ENCODE measurements at regions not wholly inside any gene's neighbourhood (a gene's known extent, or its start where the extent isn't known, plus 50 kb on each side); places are given as distances from the start of the nearest gene placed in this dataset.
A peak's percentile ranks its signal among the peaks of the same experiment; 100 is the strongest.

GRCh38 chr12:115371711-115372110, 687.7 kb upstream of the TBX3 start:
- FAIRE-seq (no peak), DNase-seq (ENCODE audit: low read depth in 1 of 2, low spot score in 2 of 2) (no peak)
- Histone ChIP-seq H3K27ac (ENCODE audit: low read depth, low read length) (no peak overlapping the region), H3K79me1 (ENCODE audit: low read depth, low read length) (no peaks in the 10 kb centered on the region), H3K14ac (ENCODE audit: insufficient read length) (no peak overlapping the region), H4K5ac (ENCODE audit: insufficient read length, low read depth, low read length) (no peak overlapping the region), H2BK15ac (ENCODE audit: low read length) (no peak overlapping the region), H3K4ac (replicated peaks; ENCODE audit: insufficient read length, low read depth, low read length) (no peak overlapping the region), H3K36me3 (ENCODE audit: control insufficient read depth in 2 of 4, insufficient read depth in 4 of 4, low read length in 3 of 4) (no peaks in the 10 kb centered on the region), H2BK120ac (replicated peaks; ENCODE audit: low read depth, low read length) (no peak overlapping the region), H3K4me3 (ENCODE audit: extremely low read depth in 1 of 4, insufficient read depth in 2 of 4, low read depth in 3 of 4, low read length in 4 of 4) (no peak overlapping the region), H3K23me2 (ENCODE audit: low read depth, low read length) (no peaks in the 10 kb centered on the region; the same call in 1 of the 2 replicates), H3K79me2 (ENCODE audit: control insufficient read depth in 1 of 2, insufficient read depth in 2 of 2, low read length in 2 of 2) (no peaks in the 10 kb centered on the region), H3K9me3 (ENCODE audit: insufficient read depth in 2 of 2, low read depth in 1 of 2, low read length in 1 of 2) (peaks cover 0 to 8% of the 10 kb centered on the region in 2 experiments; a peak in 2 of 4 replicates), H4K8ac (ENCODE audit: extremely low read depth, insufficient read depth, low read length) (no peak overlapping the region), H2AK5ac (ENCODE audit: low read depth, low read length) (no peak overlapping the region), H4K91ac (replicated peaks; ENCODE audit: insufficient read length, low read length) (no peak overlapping the region), H3K56ac (replicated peaks; ENCODE audit: insufficient read length, low read depth, low read length) (no peak overlapping the region), H3K27me3 (replicated peaks in 1 of 4; ENCODE audit: control insufficient read depth in 3 of 4, extremely low read depth in 1 of 4, insufficient read depth in 3 of 4, low read length in 3 of 4) (no peaks in the 10 kb centered on the region), H2AFZ (ENCODE audit: low read length) (peak overlapping the region; percentile 29; the same call in 1 of the 2 replicates), H3K18ac (ENCODE audit: extremely low read depth, low read length) (no peak overlapping the region), H3K4me2 (ENCODE audit: insufficient read depth in 1 of 2, low read depth in 2 of 2, low read length in 2 of 2) (no peak overlapping the region), H2BK20ac (ENCODE audit: low read length) (no peak overlapping the region), H3K23ac (ENCODE audit: insufficient read length) (no peak overlapping the region), H2BK12ac (ENCODE audit: low read depth, low read length) (no peak overlapping the region), H2BK5ac (ENCODE audit: low read depth, low read length) (no peak overlapping the region), H3K4me1 (replicated peaks in 1 of 4; ENCODE audit: control insufficient read depth in 3 of 4, insufficient read depth in 4 of 4, low read length in 3 of 4) (no peaks in the 10 kb centered on the region), H4K20me1 (replicated peaks in 1 of 2; ENCODE audit: control insufficient read depth in 1 of 2, insufficient read depth in 2 of 2, low read length in 2 of 2) (no peaks in the 10 kb centered on the region), H3K9ac (replicated peaks in 1 of 4; ENCODE audit: extremely low read depth in 1 of 4, low read depth in 3 of 4, low read length in 3 of 4) (no peak overlapping the region)
- 93% methylated on average over 4 of the region's 4 CpGs; no CpG with 5 or more reads in 1 of the 2 experiments for WGBS, 2 experiments (ENCODE audit: extremely low coverage in 1 of 2, insufficient coverage in 1 of 2, insufficient read length in 1 of 2, insufficient replicate concordance in 2 of 2, low coverage in 1 of 2, low lambda C conversion rate in 2 of 2, missing lambda C conversion rate in 1 of 2)
- ChIA-PET CTCF (ENCODE audit: partially characterized antibody) (no interaction called here), POLR2A (ENCODE audit: partially characterized antibody) (no interaction called here)
- TF ChIP-seq CBX5 (IDR thresholded peaks at IDR 0.05; ENCODE audit: low read depth, low read length), result no peak
- no peak for TF ChIP-seq E2F6 (IDR thresholded peaks at IDR 0.05)
- no peak for TF ChIP-seq CHD2 (IDR thresholded peaks at IDR 0.05; ENCODE audit: low read length)
- no peak for TF ChIP-seq SIX5 (IDR thresholded peaks at IDR 0.05; ENCODE audit: low read depth, low read length)
- TF ChIP-seq BACH1 (IDR thresholded peaks at IDR 0.05; ENCODE audit: low read length), result no peak
- no peak for TF ChIP-seq ZNF274 (IDR thresholded peaks at IDR 0.05; ENCODE audit: borderline replicate concordance, extremely low read depth, low read length)
- TF ChIP-seq SIRT6 (IDR thresholded peaks at IDR 0.05; ENCODE audit: low read length), result no peak
- no peak for TF ChIP-seq RNF2 (IDR thresholded peaks at IDR 0.05; ENCODE audit: borderline replicate concordance, low read depth, low read length, missing control alignments, poor library complexity, severe bottlenecking)
- TF ChIP-seq POLR2A (IDR thresholded peaks at IDR 0.05; ENCODE audit: control extremely low read depth in 1 of 2, low read depth in 2 of 2, low read length in 2 of 2), result no peak
- no peak for TF ChIP-seq EZH2 (IDR thresholded peaks at IDR 0.05; ENCODE audit: low read depth, low read length, severe bottlenecking)
- no peak for TF ChIP-seq CREB1 (IDR thresholded peaks at IDR 0.05)
- TF ChIP-seq POLR2AphosphoS5 (IDR thresholded peaks at IDR 0.05; ENCODE audit: low read depth, low read length), result no peak

All from H1 (cell line).